ENCODE measurements at regions not wholly inside any gene's neighbourhood (a gene's known extent, or its start where the extent isn't known, plus 50 kb on each side); places are given as distances from the start of the nearest gene placed in this dataset.

- no peak for TF ChIP-seq POLR2AphosphoS5 (IDR thresholded peaks at IDR 0.05)
- no peak for TF ChIP-seq CTCF (IDR thresholded peaks at IDR 0.05)
- TF ChIP-seq POLR2A (IDR thresholded peaks at IDR 0.05): no peak
Measured at GRCh38 chr16:86335266-86336172, 174.8 kb upstream of the FOXF1 start.
